ENCODE measurements at regions not wholly inside any gene's neighbourhood (a gene's known extent, or its start where the extent isn't known, plus 50 kb on each side); places are given as distances from the start of the nearest gene placed in this dataset.

DNA sequence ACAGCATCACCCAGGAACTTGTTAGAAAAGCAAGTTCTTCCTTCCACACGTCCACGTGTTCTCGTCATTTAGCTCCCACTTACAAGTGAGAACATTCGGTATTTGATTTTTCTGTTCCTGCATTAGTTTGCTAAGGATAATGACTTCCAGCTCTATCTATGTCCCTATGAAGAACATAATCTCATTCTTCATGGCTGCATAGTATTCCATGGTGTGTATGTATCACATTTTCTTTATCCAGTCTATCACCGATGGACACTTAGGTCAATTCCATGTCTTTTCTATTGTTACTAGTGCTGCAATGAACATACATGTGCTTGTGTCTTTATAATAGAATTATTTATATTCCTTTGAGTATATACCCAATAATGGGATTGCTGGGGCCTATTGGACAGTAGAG lies 368.7 kb upstream of the RUNX1 start:
- in situ Hi-C loops (cut with MboI; ENCODE audit: low sequenced_read_pairs), result no loop called here

DNA sequence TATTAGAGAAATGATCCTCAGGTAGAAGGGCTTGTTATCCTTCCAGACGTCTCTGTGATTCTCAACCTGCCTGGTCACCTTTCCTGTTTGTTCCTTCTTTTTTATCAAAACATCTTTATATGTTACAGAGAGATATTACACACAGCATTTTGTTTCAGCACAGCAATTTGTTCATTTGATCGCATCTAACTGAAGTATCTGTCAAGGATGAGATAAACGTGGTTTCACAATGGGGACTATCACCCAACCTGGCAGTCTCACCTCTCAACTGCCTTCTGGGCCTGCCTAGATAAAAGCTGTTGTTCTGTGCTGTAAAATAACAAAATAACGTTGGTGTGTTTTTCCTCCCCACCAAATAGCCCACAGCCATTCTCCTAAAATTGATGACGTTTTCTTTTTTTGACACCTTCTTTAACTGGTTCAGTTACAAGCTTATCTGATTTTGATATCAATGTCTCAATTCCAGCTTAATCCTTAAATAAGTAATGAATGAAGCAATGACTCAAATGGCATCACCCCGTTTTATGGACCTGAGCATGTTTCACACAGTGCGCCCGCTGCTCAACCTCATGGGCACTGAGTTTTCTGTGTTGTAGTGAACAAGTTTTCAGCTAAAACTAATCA lies 367.9 kb upstream of the RUNX1 start:
- in situ Hi-C loops (cut with MboI; ENCODE audit: low sequenced_read_pairs), result no loop called here

DNA sequence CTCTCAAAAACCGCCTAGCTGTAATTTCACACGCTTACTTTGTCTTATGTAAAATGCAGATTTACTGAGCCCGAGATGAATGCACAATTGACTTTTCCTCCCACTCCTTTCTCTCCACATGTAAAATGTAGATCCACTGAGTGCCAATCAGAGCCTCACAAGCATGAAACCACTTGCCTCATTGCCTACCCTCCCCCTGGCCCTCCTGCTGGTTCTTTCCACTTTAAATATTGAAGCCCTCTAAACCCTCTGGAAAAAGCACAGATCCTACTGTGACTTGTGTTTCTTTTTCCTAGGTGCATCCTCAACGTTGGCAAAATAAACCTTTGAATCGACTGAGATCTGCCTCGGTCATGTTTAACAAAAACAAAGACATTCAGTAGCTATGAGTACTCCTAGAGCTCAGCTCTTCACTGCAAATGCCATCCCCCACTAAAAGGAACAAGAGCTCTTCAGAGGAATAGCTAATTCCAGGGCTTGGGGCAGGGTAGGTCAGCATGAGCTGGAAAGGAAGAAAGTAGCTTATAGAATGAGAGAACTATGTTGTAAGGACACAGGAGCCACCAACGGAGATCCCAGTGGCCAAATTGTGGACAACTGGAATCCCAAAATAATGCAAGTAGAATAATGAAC lies 365.5 kb upstream of the RUNX1 start:
- in situ Hi-C loops (cut with MboI; ENCODE audit: low sequenced_read_pairs), result no loop called here

DNA sequence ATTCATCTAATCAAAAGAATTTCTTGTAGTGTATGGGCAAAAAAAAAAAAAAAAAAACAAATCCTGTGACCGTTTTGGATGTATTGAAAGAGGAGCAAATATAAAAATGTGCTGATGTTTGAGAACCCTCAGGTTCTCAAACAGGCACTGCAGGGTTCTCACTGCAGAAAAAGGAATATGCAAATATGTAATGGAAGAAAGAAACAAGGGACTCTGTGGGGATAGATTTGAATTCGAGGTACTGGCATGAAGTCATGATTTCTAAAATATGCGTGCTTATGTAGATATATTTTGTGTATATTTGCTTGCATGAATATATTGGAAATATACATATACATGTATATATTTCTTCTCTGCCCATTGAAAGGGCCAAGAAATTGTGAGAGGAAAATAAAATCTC lies 365.0 kb upstream of the RUNX1 start:
- in situ Hi-C loops (cut with MboI; ENCODE audit: low sequenced_read_pairs), result no loop called here

DNA sequence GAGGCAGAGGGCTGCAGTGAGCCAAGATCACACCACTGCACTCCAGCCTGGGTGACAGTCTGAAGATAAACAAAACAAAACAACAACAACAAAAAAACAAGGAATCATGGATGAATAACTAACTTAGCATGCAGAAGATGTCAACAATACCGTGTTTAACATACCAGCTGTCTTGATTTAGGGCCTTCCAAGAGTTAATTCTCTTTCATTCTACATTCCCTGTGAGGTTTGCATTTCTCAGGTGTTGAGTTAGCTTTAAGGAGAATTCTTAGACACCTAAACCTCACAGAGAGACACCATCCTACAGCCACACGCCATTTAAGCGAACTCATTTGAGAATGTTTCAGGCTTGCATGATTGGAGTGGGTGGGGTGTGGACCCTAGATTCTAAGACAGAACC lies 363.1 kb upstream of the RUNX1 start:
- in situ Hi-C loops (cut with MboI; ENCODE audit: low sequenced_read_pairs), result no loop called here

DNA sequence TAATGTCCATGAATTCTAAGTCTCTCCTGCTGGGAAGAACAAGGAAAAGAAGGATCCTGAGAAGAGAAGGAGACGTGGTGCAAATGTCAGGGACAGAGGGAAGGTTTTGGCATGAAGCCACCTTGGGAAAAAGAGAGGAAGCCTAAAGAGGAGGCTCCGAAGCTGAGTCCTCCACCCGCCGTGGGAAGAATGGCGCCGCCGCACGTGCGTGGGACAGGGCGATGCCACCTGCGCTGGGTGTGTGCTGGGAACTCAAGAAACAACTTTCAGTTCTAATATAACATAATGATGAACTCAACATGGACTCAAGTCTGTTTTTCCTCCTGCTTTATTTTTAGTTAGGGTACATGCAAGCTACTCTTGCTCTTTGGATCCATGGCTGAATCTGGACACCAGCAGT lies 362.3 kb upstream of the RUNX1 start:
- in situ Hi-C loops (cut with MboI; ENCODE audit: low sequenced_read_pairs), result no loop called here

DNA sequence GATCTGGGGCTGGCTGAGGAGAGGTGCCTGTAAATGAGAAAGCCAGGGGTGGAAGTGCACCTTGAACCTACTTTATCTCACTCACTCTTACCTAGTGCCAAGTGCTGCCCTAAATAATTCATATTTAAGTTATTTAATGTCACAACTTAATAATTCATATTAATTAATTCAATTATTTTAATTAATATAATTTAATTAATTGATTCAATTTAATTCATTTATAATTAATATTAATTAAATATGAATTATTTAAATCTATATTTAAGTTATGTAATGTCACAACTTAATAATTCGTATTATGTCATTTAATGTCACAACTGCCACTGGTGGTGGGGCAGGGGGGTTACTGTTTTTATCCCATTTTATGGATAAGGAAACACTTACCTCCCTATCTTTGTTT lies 361.6 kb upstream of the RUNX1 start:
- in situ Hi-C loops (cut with MboI; ENCODE audit: low sequenced_read_pairs), result no loop called here

DNA sequence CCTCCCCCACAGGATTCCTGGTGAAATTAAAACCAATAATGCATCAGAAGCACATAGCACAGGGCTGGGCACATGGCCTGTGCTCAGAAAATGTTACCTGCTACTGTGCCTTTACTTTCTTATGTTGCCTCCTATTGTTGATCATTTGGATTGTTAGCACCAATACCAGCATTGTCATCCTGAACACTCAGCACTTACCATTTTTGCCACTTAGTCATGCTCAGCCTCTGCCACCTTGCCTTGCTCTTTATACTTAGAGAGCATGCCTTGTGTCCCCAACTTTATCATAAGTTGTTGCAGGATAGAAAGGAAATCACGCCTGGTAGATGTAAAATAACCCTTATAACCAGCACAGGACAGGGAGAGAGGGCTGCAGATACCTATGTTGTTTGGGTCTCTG lies 361.0 kb upstream of the RUNX1 start:
- in situ Hi-C loops (cut with MboI; ENCODE audit: low sequenced_read_pairs), result no loop called here

DNA sequence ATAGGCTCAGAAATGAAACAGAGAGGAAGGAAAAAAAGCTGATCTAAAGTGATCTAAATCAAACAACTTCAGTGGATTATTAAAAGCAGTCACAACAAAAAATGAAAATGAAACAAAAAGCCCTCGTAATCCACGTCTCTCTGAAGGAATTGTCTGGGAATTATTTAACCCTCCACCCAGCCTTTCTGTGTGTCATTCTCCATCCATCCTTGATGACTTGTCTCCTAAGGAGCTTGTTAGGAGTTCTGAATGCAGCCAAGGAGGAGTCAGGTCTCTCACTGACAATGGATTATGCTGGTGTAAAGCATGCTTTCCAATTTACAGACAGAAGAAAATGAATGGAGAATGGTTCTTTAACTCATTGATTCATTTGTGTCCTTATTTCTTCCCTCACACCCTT lies 359.3 kb upstream of the RUNX1 start:
- in situ Hi-C loops (cut with MboI; ENCODE audit: low sequenced_read_pairs), result no loop called here

DNA sequence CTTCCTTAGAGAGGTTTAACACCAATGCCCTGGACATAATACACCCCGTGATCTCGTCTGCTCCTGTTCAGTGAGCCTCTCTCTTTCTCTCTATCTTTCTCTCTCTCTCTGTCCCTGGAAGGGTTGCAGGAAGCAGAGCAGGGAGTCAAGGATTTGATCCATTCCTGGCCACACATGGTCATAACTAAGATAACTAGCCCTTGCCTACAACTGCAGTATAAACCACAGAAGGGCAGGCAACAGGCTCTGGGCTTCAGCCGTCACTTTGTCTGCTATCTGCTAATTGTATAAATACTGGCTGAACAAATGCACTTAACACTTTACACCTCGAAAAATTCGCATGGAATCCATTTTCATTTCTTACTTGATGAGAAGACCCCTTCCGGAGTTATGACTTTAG lies 357.5 kb upstream of the RUNX1 start:
- in situ Hi-C loops (cut with MboI; ENCODE audit: low sequenced_read_pairs), result no loop called here

DNA sequence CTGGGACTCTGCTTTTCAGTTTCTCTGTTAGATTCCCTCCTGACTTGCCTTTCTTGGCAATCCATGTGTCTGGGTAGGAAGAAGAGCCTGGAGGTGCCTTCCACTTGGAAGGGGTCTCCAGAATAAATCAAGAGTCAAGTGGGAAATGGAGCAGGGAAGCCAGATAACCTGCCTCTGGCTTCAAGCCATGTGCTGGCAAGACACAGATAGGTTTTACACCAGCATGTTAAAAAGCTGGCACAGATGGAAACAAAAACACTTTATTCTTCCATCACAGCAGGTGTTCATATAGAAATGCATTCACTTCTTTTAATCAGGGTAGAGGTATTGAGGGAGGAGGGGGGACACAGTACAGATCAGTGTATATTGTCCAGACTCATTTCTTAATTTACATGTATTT lies 356.9 kb upstream of the RUNX1 start:
- in situ Hi-C loops (cut with MboI; ENCODE audit: low sequenced_read_pairs), result no loop called here

DNA sequence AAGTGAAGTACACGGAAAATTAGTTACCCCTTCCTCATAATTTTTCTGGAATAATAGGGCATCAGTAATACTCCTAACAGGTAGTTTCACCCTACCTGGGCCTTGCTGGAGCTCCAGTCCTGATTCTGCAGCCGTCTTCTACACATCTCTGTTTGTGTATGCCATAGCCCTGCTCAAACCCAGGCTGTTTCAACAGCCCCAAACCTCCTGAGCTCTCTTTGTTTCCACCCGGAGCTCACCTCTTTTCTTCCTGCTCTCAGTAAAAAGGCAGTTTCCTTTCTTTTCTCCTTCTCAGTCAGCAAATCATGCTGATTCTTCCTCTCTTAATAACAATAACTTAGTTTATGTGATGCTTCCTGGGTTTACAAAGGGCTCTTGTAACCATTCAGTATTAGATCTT lies 355.1 kb upstream of the RUNX1 start:
- in situ Hi-C loops (cut with MboI; ENCODE audit: low sequenced_read_pairs), result no loop called here

DNA sequence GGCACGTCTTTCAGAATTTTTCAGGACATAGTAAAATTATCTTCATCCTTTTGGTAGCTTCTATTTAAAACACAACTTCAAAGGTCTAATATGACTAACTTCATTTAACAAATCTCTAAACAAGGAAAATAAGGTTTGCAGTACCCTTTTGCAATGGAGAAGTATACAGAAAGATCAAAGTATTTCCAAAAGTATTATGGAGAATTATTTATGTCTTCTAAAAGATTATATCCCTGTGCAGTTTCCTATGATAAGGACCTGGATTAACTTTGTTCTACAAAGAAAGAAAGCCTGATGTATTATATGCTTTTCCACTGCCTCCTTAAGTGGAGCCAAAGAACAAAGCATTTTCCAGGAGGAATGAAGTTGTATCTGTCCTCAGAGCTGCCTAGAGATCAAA lies 353.0 kb upstream of the RUNX1 start:
- in situ Hi-C loops (cut with MboI; ENCODE audit: low sequenced_read_pairs), result no loop called here

DNA sequence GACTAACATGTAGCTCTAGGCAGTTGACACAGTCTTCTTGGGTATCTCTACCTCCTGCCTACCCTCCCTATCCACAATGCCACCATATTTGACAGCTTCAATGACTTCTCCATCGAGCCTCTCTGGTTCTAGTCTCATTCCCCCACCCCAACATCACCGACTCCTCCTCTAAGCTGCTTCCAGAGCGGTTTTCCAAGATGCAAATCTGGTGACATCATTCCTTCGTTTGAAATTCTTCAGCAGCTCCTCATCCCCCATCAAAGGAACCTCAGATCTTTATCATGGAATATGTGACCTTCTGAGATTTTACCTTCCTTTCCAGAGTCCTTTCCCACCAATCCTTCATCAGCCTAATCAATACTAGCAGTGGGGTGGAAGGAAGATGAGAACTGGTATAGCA lies 352.4 kb upstream of the RUNX1 start:
- in situ Hi-C loops (cut with MboI; ENCODE audit: low sequenced_read_pairs), result no loop called here

DNA sequence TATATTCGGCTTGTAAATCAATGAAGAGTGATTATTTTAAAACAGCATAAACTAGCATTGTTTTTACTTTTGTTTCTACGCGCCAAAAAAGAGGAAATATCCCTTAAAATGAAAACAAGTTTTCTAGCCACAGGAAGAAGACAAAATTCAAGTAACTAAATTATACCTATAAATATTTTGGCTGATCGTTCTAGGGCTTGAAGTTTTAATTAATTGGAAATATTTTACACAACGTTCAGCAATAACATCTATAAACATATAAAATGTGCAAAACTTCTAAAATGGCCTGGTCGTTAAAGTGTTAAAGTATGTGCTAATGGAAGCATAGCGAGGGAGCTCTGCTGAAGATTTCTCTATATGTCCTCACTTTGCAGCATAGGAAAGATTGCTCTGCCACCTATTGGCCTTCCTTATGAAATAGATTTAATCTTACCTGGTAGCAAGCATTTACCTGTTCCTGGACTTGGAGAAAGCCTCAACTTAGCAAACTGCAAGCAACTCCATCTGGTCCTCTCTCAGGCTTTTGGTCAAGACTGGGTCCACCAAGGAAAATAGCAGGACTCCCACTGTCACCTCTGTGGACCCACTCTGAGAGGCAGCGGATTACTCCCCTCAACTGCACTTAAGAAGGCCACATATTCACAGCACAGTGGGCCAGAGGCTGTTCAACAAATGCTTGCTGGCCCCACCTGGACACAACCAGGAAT lies 351.3 kb upstream of the RUNX1 start:
- in situ Hi-C loops (cut with MboI; ENCODE audit: low sequenced_read_pairs), result no loop called here

DNA sequence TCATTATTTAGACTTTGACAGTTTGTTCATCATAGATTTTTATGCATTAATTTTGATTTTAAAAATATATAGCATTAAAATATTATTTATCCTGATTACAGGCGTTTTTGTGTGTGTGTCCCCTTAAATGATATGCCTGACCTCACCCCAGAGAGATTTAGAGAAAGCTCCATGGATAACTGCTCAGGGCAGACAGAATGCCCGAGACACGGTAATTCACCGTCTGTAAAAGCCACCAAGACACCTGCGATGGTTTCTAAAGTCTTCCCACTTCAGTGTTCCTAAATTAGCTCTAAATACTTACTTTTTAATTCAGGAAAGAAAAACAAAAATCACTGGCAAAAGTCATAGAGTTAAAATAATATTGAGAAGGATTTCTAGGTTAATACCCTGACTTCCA lies 350.6 kb upstream of the RUNX1 start:
- in situ Hi-C loops (cut with MboI; ENCODE audit: low sequenced_read_pairs), result no loop called here

DNA sequence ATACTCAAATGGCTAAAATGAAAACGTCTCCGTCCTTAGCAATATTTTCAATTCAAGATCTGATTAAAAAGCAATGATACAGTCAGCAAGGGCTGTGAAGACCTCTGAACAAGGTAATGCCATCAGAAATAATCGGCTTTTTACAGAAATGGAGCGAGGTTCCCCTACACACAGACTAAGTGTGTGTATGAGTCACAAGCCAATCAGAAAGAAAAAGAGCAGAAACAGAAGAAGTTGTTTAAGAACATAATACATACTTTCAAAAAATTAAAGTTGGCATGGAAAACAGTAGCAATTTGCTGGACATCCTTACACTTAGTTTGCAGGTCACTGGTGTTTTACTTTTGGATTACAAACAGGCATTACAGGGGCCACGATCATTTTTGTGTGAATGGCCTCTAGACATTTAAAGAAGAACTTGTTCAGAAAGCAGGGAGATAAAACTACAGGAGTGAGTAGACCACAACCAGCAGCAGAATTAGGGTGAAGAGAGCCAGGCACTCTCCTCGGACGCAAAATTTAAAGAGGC lies 350.0 kb upstream of the RUNX1 start:
- in situ Hi-C loops (cut with MboI; ENCODE audit: low sequenced_read_pairs), result no loop called here

DNA sequence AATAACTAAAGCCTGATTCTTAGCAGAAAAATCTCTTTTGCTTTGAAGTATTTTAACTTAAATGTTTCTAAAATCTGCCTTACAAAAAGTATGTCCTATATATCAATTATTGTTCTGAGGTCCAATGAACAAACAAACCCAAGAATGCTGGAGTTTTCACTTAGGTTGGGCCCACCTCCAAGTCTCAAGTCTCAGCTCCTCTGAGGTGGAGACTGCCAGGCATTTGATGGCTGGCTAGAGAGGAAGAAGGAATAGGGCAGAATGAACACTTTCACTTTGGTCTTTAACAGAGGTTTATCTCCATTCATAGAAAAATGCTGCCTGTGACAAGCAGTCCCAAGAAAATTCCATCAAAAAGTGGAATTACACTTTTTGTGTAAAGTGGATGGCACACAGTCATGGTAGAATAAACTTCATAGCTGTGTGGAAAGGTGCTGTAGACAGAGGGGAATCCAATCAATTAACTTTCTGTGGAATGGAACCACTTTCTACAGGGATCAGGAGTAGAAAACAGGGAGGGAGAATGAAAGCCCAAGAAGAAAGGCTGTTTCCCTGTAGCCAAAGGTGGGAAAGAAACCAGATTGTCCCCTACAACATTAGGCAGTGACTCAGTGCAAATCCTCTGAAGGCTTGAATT lies 349.4 kb upstream of the RUNX1 start:
- in situ Hi-C loops (cut with MboI; ENCODE audit: low sequenced_read_pairs), result no loop called here

DNA sequence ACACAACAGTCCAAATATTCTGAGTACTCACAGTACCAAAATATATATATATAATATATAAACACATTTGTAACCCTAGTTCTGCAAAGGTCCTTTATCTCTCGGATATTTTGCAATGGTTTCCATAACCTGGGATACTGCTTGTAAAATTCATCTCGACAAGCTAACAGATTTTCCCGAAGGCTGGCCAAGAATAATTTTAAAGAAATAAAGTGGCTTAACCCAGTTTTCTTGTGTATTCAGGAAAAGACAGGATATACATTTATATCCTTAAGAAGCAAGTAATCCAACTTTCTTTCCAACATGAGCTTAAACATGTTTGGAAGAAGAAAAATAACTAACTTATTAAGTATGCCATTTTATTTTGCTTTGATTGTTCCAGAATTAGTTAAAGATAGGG lies 348.7 kb upstream of the RUNX1 start:
- in situ Hi-C loops (cut with MboI; ENCODE audit: low sequenced_read_pairs), result no loop called here

DNA sequence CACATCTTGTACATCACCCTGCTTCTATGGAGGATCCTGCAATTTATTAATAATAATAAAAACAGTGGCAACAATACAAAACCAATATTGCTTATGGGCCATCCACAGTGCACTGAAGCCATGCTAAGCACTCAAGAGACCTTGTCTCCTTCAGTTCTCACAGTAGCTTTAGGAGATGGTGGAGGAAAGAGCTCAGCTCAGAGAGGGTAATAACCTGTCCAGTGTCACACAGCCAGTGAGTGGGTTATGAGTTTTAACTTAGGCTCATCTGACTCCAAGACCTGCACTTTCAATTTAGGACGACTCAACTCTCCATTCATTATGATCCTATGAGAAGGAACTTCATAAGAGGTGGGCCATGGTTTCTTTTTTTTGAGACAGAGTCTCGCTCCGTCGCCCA lies 347.6 kb upstream of the RUNX1 start:
- in situ Hi-C loops (cut with MboI; ENCODE audit: low sequenced_read_pairs), result no loop called here

DNA sequence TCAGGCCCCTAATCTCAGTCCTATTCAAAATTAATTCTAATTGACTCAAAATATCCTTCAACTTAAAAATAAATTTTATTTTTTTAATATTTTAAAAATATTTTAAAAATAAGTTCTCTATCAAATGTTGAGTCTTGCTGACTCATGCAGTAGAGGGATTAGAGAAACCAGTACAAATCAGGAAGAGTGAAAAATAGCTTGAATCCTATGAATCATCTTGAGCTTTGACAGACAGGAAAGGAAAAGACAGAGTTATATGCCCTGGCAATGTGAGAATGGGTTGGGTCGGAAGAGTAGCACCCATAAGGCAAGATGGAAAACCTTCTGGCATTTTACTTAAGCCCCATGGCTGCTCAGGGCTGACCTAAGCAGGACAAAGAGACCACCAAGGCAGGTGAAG lies 346.6 kb upstream of the RUNX1 start:
- in situ Hi-C loops (cut with MboI; ENCODE audit: low sequenced_read_pairs), result no loop called here
